Trophoblast cell (in vitro differentiated cells and primary cell): ENCODE measurements at regions not wholly inside any gene's neighbourhood (a gene's known extent, or its start where the extent isn't known, plus 50 kb on each side); places are given as distances from the start of the nearest gene placed in this dataset.

Experiments
- DNase-seq, 2 donors: peaks; one replicate each; pipeline ENCODE4 v3.0.0-alpha.2; 2016
- H2AFZ ChIP-seq: 2 replicates; pipeline ENCODE4 v1.6.1; 2013; ENCODE audit warnings: low read length, moderate library complexity, mild to moderate bottlenecking; ENCODE audit not compliant: insufficient read depth, poor library complexity
- H2AK5ac ChIP-seq: 2 replicates; pipeline ENCODE4 v1.6.1; 2013; ENCODE audit warnings: mild to moderate bottlenecking, low read length
- H2BK120ac ChIP-seq: 2 replicates; pipeline ENCODE4 v1.6.1; 2013; ENCODE audit warnings: low read length, mild to moderate bottlenecking, moderate library complexity; ENCODE audit not compliant: insufficient read depth, poor library complexity
- H2BK12ac ChIP-seq: 2 replicates; pipeline ENCODE4 v1.6.1; 2013; ENCODE audit warnings: mild to moderate bottlenecking, low read length, moderate library complexity
- H2BK5ac ChIP-seq: 2 replicates; pipeline ENCODE4 v1.6.1; 2013; ENCODE audit warnings: low read length, low read depth, moderate library complexity, mild to moderate bottlenecking; ENCODE audit not compliant: poor library complexity
- H3K14ac ChIP-seq: 2 replicates; pipeline ENCODE4 v1.6.1; 2013; ENCODE audit warnings: mild to moderate bottlenecking, low read length
- H3K18ac ChIP-seq: 2 replicates; pipeline ENCODE4 v1.6.1; 2013; ENCODE audit warnings: mild to moderate bottlenecking, low read length
- H3K23ac ChIP-seq: 2 replicates; pipeline ENCODE4 v1.6.1; 2013; ENCODE audit warnings: low read length
- H3K27ac ChIP-seq: 2 replicates; pipeline ENCODE4 v1.5.1; 2013; ENCODE audit warnings: low read depth, mild to moderate bottlenecking, inconsistent platforms, low read length, moderate library complexity
- H3K27me3 ChIP-seq: 2 replicates; pipeline ENCODE4 v1.6.1; 2013; ENCODE audit warnings: inconsistent platforms, mild to moderate bottlenecking, low read length, moderate library complexity; ENCODE audit not compliant: insufficient read depth
- H3K36me3 ChIP-seq, 2 experiments: 1 replicate in 1 of 2; 2 replicates in 1 of 2; pipeline ENCODE4 v1.6.1; 2013; ENCODE audit warnings: low read length in 2 of 2, mild to moderate bottlenecking in 2 of 2, moderate library complexity in 1 of 2; ENCODE audit not compliant: insufficient read depth in 2 of 2, control insufficient read depth in 1 of 2
- H3K4ac ChIP-seq: 2 replicates; pipeline ENCODE4 v1.6.1; 2013; ENCODE audit warnings: low read depth, mild to moderate bottlenecking, low read length, moderate library complexity
- H3K4me1 ChIP-seq, 2 experiments: 1 replicate in 1 of 2; 2 replicates in 1 of 2; pipeline ENCODE4 v1.6.1; 2013; ENCODE audit warnings: low read length in 2 of 2, mild to moderate bottlenecking in 2 of 2, moderate library complexity in 1 of 2; ENCODE audit not compliant: insufficient read depth in 2 of 2, control insufficient read depth in 1 of 2
- H3K4me2 ChIP-seq: 2 replicates; pipeline ENCODE4 v1.6.1; 2013; ENCODE audit warnings: inconsistent platforms, mild to moderate bottlenecking, low read length, moderate library complexity
- H3K4me3 ChIP-seq: 2 replicates; pipeline ENCODE4 v1.5.1; 2013; ENCODE audit warnings: mild to moderate bottlenecking, low read depth, low read length, inconsistent platforms
- H3K79me1 ChIP-seq: one replicate; pipeline ENCODE4 v1.6.1; 2013; ENCODE audit warnings: low read length
- H3K79me2 ChIP-seq: 2 replicates; pipeline ENCODE4 v1.6.1; 2013; ENCODE audit warnings: low read length, mild to moderate bottlenecking; ENCODE audit not compliant: control insufficient read depth, insufficient read depth, poor library complexity
- H3K9ac ChIP-seq: 2 replicates; pipeline ENCODE4 v1.6.1; 2013; ENCODE audit warnings: mild to moderate bottlenecking, low read length
- H3K9me3 ChIP-seq: 2 replicates; pipeline ENCODE4 v1.6.1; 2013; ENCODE audit warnings: low read depth, mild to moderate bottlenecking, control low read depth, inconsistent platforms, low read length; ENCODE audit not compliant: insufficient read depth
- H4K12ac ChIP-seq: 2 replicates; pipeline ENCODE4 v1.6.1; 2013; ENCODE audit warnings: low read depth, mild to moderate bottlenecking, low read length, moderate library complexity
- H4K8ac ChIP-seq: 2 replicates; pipeline ENCODE4 v1.6.1; 2013; ENCODE audit warnings: low read depth, mild to moderate bottlenecking, low read length, moderate library complexity
- H4K91ac ChIP-seq: one replicate; pipeline ENCODE4 v1.6.1; 2013; ENCODE audit warnings: low read depth, mild to moderate bottlenecking, low read length, moderate library complexity
- WGBS: extraction: QIAGEN DNeasy Blood & Tissue Kit; methylation state at CpG from one replicate; pipeline ENCODE4 v1.1.7; 2013; ENCODE audit warnings: missing lambda C conversion rate; ENCODE audit not compliant: insufficient read length, insufficient coverage; ENCODE audit errors: extremely low coverage; 5-methylcytosine and 5-hydroxymethylcytosine counted together

DNA sequence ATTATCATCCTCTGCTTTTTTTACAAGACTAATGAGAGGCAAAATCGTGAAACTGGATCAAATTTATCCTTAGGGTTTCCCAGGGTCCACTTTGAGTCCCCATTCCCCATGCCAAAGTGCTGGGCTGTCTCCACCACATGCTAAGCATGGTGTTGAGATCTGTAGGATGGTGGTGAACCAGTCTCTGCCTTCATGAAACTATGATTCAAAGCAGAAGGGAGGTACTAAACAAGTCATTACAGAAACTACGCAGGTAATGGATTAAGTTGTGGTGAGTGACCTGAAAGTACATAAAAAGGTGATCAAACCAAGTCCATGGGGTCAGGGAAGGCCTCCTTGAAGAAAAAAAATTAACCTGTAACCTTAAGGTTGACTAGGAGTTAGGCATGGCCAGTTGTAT is 265.2 kb downstream of the ATG4C start:
- no peaks in the 10 kb centered on the region for H3K27me3 ChIP-seq
- H3K4me3 ChIP-seq = no peak overlapping the region
- no peaks in the 10 kb centered on the region for H3K79me1 ChIP-seq
- H4K12ac ChIP-seq = no peak overlapping the region
- no peak for DNase-seq
- no peak overlapping the region for H2AFZ ChIP-seq
- no CpG with 5 or more reads among the region's 2 CpGs for WGBS
- H2BK12ac ChIP-seq = no peak overlapping the region
- H3K23ac ChIP-seq = no peak overlapping the region
- H3K9me3 ChIP-seq = no peaks in the 10 kb centered on the region
- no peak overlapping the region for H4K91ac ChIP-seq
- no peak overlapping the region for H2AK5ac ChIP-seq
- no peaks in the 10 kb centered on the region for H3K4me1 ChIP-seq
- no peak overlapping the region for H3K27ac ChIP-seq
- no peak overlapping the region for H3K14ac ChIP-seq
- no peaks in the 10 kb centered on the region for H3K79me2 ChIP-seq
- no peak overlapping the region for H3K18ac ChIP-seq
- H2BK5ac ChIP-seq = no peak overlapping the region
- H4K8ac ChIP-seq = no peak overlapping the region
- H2BK120ac ChIP-seq = no peak overlapping the region
- no peak overlapping the region for H3K4ac ChIP-seq
- H3K9ac ChIP-seq = no peak overlapping the region
- no peaks in the 10 kb centered on the region for H3K36me3 ChIP-seq
- H3K4me2 ChIP-seq = no peak overlapping the region

GRCh38 chr1:63051356-63051755 is 267.4 kb downstream of the ATG4C start:
- no peak overlapping the region for H3K4ac ChIP-seq
- no peak overlapping the region for H2BK5ac ChIP-seq
- no peak overlapping the region for H4K91ac ChIP-seq
- no peak overlapping the region for H2AK5ac ChIP-seq
- H3K18ac ChIP-seq = no peak overlapping the region
- no peak for DNase-seq
- H3K4me1 ChIP-seq = no peaks in the 10 kb centered on the region
- H3K23ac ChIP-seq = no peak overlapping the region
- H3K79me1 ChIP-seq = no peaks in the 10 kb centered on the region
- H3K4me3 ChIP-seq = no peak overlapping the region
- H4K12ac ChIP-seq = no peak overlapping the region
- no peak overlapping the region for H2BK120ac ChIP-seq
- no peak overlapping the region for H4K8ac ChIP-seq
- no peaks in the 10 kb centered on the region for H3K79me2 ChIP-seq
- no peak overlapping the region for H3K4me2 ChIP-seq
- no CpG with 5 or more reads among the region's 5 CpGs for WGBS
- no peak overlapping the region for H3K14ac ChIP-seq
- no peak overlapping the region for H3K27ac ChIP-seq
- H2AFZ ChIP-seq = no peak overlapping the region
- H3K9ac ChIP-seq = no peak overlapping the region
- no peaks in the 10 kb centered on the region for H3K27me3 ChIP-seq
- no peak overlapping the region for H2BK12ac ChIP-seq
- no peaks in the 10 kb centered on the region for H3K9me3 ChIP-seq
- H3K36me3 ChIP-seq = no peaks in the 10 kb centered on the region

GRCh38 chr1:63051886-63052285 is 268.0 kb downstream of the ATG4C start:
- H3K4ac ChIP-seq = no peak overlapping the region
- H3K9me3 ChIP-seq = no peaks in the 10 kb centered on the region
- H3K4me1 ChIP-seq = no peaks in the 10 kb centered on the region
- no peaks in the 10 kb centered on the region for H3K79me2 ChIP-seq
- no peak overlapping the region for H3K4me3 ChIP-seq
- WGBS = no CpG with 5 or more reads among the region's 6 CpGs
- no peaks in the 10 kb centered on the region for H3K79me1 ChIP-seq
- H3K36me3 ChIP-seq = no peaks in the 10 kb centered on the region
- H3K27me3 ChIP-seq = no peaks in the 10 kb centered on the region
- H3K14ac ChIP-seq = no peak overlapping the region
- H2BK5ac ChIP-seq = no peak overlapping the region
- H3K4me2 ChIP-seq = no peak overlapping the region
- H4K91ac ChIP-seq = no peak overlapping the region
- H2BK120ac ChIP-seq = no peak overlapping the region
- H2AK5ac ChIP-seq = no peak overlapping the region
- no peak for DNase-seq
- no peak overlapping the region for H4K12ac ChIP-seq
- no peak overlapping the region for H3K23ac ChIP-seq
- no peak overlapping the region for H4K8ac ChIP-seq
- no peak overlapping the region for H3K9ac ChIP-seq
- H3K27ac ChIP-seq = no peak overlapping the region
- no peak overlapping the region for H2BK12ac ChIP-seq
- H3K18ac ChIP-seq = no peak overlapping the region
- no peak overlapping the region for H2AFZ ChIP-seq

DNA sequence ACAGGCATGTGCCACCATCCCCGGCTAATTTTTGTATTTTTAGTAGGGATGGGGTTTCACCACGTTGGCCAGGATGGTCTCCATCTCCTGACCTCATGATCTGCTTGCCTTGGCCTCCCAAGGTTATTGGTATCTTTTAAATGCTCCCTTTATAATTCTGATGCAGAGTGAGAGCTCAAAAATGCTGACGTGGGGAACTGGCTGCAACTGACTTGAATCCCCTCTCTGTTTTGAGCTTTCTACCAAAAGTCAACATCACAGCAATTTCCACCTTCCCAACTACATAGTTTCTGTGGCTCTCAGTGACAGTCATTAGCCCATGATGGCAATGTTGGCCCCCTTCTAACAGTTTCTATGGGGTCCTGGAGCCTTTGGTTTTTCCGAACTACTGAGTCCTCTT is 268.2 kb upstream of the FOXD3 start:
- H3K14ac ChIP-seq = no peak overlapping the region
- no peak overlapping the region for H3K23ac ChIP-seq
- H3K27ac ChIP-seq = no peak overlapping the region
- no peaks in the 10 kb centered on the region for H3K36me3 ChIP-seq
- H4K8ac ChIP-seq = no peak overlapping the region
- H2BK12ac ChIP-seq = no peak overlapping the region
- no peak for DNase-seq
- H2AFZ ChIP-seq = no peak overlapping the region
- H3K79me1 ChIP-seq = no peaks in the 10 kb centered on the region
- no peak overlapping the region for H2BK5ac ChIP-seq
- no CpG with 5 or more reads among the region's 4 CpGs for WGBS
- H3K9ac ChIP-seq = no peak overlapping the region
- H3K79me2 ChIP-seq = no peaks in the 10 kb centered on the region
- no peak overlapping the region for H3K18ac ChIP-seq
- no peak overlapping the region for H3K4ac ChIP-seq
- H2AK5ac ChIP-seq = no peak overlapping the region
- no peak overlapping the region for H3K4me2 ChIP-seq
- H4K12ac ChIP-seq = no peak overlapping the region
- no peaks in the 10 kb centered on the region for H3K9me3 ChIP-seq
- no peak overlapping the region for H4K91ac ChIP-seq
- no peaks in the 10 kb centered on the region for H3K4me1 ChIP-seq
- no peak overlapping the region for H2BK120ac ChIP-seq
- H3K4me3 ChIP-seq = no peak overlapping the region
- H3K27me3 ChIP-seq = no peaks in the 10 kb centered on the region
